Ishikawa (cell line): ENCODE measurements at regions not wholly inside any gene's neighbourhood (a gene's known extent, or its start where the extent isn't known, plus 50 kb on each side); places are given as distances from the start of the nearest gene placed in this dataset.

Experiments used
- CEBPB ChIP-seq: IDR thresholded peaks from 2 replicates; pipeline ENCODE4 v1.6.1; 2012
- CREB1 ChIP-seq: IDR thresholded peaks from 2 replicates; pipeline ENCODE4 v1.6.1; 2012; ENCODE audit warnings: low read depth
- EGR1 ChIP-seq: IDR thresholded peaks from 2 replicates; pipeline ENCODE4 v1.6.1; 2012
- FOXM1 ChIP-seq: IDR thresholded peaks from 2 replicates; pipeline ENCODE4 v1.6.1; 2012; ENCODE audit warnings: low read depth, borderline replicate concordance
- NFIC ChIP-seq: IDR thresholded peaks from 2 replicates; pipeline ENCODE4 v1.6.1; 2012
- RAD21 ChIP-seq: IDR thresholded peaks from 2 replicates; pipeline ENCODE4 v1.6.1; 2012; ENCODE audit warnings: low read depth
- TAF1 ChIP-seq: IDR thresholded peaks from 2 replicates; pipeline ENCODE4 v1.6.1; 2012; ENCODE audit warnings: low read depth, mild to moderate bottlenecking
- TCF12 ChIP-seq: IDR thresholded peaks from 2 replicates; pipeline ENCODE4 v1.6.1; 2012; ENCODE audit warnings: low read depth
- TEAD4 ChIP-seq: IDR thresholded peaks from 2 replicates; pipeline ENCODE4 v1.6.1; 2012
- YY1 ChIP-seq: IDR thresholded peaks from 2 replicates; pipeline ENCODE4 v1.6.1; 2012; ENCODE audit warnings: low read depth
- ZBTB7A ChIP-seq: IDR thresholded peaks from 2 replicates; pipeline ENCODE4 v1.6.1; 2012; ENCODE audit warnings: low read depth
- TF ChIP-seq, protein P1 (sequence below): IDR thresholded peaks from 2 replicates; pipeline ENCODE4 v1.6.1; 2012
- TF ChIP-seq, protein P2 (sequence below): IDR thresholded peaks from 2 replicates; pipeline ENCODE4 v1.6.1; 2012; ENCODE audit warnings: low read depth, mild to moderate bottlenecking
- TF ChIP-seq, protein P3 (sequence below): IDR thresholded peaks from 2 replicates; pipeline ENCODE4 v1.6.1; 2012

DNA sequence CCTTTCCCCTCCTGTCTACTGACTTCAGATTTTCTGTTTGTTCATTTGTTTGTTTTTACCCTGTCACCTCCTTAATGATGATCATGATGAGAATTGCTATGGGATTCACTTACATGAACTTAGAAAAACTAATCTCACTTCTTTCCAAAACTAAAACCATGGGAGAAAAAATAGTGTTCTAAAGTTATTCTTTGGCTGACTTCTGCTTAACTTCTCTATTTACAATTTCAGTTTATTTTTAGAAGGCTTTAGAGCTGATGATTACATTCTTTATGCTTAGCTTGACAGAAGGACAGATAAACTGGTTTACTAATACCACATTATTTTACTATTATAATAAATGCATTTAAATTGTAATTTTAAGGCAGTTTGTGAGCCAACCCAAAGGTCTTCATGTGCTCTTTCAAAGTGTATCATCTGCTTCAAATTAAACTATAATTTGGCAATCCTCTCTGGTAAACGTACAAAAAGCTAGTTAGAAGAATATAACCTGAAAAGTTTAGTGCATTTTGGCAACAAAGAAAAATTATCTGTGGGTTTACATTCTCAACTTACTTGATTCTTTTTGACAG, 676.8 kb upstream of the UBE2E2 start:
- TF ChIP-seq FOXM1 (no peak), TEAD4 (no peak), NFIC (no peak), EGR1 (no peak), ZBTB7A (no peak), YY1 (no peak), CREB1 (no peak), CEBPB (no peak), TCF12 (no peak)
- TF ChIP-seq, protein P1, sequence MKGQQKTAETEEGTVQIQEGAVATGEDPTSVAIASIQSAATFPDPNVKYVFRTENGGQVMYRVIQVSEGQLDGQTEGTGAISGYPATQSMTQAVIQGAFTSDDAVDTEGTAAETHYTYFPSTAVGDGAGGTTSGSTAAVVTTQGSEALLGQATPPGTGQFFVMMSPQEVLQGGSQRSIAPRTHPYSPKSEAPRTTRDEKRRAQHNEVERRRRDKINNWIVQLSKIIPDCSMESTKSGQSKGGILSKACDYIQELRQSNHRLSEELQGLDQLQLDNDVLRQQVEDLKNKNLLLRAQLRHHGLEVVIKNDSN, result no peak

DNA sequence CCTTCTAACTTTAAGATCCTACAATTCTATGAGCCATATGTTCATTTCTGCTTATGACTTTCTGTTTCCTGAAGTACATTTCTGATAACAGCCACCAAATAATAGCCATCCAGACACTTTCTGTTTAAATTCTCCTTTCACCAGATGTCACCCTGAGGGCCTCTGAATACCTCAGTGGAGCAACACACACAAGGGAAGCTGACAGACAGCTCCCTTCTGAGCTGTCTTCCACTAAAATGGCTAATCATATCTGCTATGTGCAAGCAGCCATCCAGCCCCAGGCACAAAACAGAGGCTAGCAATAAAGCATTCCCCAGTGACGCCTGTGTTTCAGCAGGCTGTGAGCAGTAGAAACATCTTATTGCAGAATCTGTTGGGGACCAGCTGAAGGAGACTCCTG, 666.6 kb upstream of the UBE2E2 start:
- TF ChIP-seq, protein P1, result no peak
- TF ChIP-seq FOXM1, result no peak
- no peak for TF ChIP-seq CREB1
- no peak for TF ChIP-seq TCF12
- no peak for TF ChIP-seq ZBTB7A
- TF ChIP-seq TAF1, result no peak
- no peak for TF ChIP-seq RAD21
- TF ChIP-seq NFIC, result no peak
- no peak for TF ChIP-seq CEBPB
- TF ChIP-seq, protein P2, sequence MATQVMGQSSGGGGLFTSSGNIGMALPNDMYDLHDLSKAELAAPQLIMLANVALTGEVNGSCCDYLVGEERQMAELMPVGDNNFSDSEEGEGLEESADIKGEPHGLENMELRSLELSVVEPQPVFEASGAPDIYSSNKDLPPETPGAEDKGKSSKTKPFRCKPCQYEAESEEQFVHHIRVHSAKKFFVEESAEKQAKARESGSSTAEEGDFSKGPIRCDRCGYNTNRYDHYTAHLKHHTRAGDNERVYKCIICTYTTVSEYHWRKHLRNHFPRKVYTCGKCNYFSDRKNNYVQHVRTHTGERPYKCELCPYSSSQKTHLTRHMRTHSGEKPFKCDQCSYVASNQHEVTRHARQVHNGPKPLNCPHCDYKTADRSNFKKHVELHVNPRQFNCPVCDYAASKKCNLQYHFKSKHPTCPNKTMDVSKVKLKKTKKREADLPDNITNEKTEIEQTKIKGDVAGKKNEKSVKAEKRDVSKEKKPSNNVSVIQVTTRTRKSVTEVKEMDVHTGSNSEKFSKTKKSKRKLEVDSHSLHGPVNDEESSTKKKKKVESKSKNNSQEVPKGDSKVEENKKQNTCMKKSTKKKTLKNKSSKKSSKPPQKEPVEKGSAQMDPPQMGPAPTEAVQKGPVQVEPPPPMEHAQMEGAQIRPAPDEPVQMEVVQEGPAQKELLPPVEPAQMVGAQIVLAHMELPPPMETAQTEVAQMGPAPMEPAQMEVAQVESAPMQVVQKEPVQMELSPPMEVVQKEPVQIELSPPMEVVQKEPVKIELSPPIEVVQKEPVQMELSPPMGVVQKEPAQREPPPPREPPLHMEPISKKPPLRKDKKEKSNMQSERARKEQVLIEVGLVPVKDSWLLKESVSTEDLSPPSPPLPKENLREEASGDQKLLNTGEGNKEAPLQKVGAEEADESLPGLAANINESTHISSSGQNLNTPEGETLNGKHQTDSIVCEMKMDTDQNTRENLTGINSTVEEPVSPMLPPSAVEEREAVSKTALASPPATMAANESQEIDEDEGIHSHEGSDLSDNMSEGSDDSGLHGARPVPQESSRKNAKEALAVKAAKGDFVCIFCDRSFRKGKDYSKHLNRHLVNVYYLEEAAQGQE, result no peak

DNA sequence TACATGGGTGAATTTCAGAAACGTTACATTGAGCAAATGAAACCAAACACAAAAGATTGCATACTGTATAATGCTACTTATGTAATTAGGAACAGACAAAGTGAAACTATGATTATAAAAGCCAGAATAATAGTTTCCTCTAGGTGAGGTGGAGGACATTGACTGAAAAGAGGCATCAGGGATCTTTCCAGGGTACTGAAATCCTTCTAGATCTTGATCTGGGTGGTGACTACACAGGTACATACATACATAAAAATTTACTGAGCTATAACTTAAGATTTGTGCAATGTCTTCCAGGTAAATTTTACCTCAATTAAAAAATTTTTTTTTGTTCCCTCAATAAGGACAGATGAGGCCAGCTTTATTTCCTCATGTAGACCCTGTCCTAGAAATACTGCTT, 665.6 kb upstream of the UBE2E2 start:
- TF ChIP-seq CREB1, result no peak
- TF ChIP-seq, protein P2, result peak; percentile 63
- TF ChIP-seq RAD21, result no peak
- TF ChIP-seq NFIC, result no peak

DNA sequence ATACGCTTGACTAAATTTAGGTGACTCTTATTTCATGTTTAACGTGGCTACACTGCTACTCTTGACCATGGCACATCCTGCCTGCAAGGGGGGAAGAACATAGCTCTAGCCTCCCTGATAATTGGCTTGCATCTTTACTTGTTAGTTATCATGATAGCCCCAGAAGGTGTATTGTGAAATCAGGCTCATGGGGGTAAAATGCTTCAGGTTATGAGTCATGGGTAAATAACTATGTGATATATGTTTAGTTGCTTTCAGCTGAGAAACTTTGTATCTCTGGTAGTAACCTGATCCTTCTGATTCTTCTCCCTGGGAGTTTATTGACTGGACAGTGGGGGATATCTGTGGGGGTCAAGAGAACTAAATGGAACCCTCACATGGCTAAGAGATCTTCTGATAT, 660.8 kb upstream of the UBE2E2 start:
- TF ChIP-seq NFIC, result no peak
- no peak for TF ChIP-seq ZBTB7A
- 0 out of 2 replicates have a peak, but pooled peaks have one; percentile 11 for TF ChIP-seq CEBPB

DNA sequence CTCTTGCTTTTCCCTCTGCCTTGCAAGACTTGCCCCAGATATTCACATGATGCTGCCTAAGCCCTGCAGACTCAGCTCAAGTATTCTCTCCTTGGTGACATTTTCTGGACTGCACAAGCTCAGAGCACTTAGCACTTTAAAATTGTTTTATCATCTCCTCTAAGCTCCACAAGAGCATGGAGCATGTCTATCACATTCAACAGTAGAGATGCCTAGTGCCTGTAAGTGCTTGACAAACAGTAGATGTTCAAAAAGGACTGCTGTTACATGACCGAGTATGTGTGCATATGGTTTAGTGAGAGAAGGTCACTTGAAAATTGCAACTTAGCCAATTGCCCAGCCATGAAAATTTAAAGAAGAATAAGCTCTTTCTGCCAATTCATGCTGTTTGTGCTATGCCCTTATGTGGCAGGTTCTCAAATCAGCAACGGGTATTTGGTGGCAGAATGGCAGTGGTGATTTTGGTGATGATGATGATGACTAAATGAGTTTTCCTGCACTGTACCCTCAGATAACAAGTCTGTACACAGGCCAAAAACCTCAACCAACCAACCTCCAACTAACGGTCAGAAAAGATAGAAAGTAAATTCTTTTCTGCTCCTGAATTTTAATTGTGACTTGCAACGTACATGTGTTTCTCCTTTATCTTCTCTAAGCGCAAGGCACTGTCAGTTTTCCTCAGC, 647.2 kb upstream of the UBE2E2 start:
- TF ChIP-seq, protein P1, result no peak
- TF ChIP-seq YY1 (no peak), ZBTB7A (no peak), FOXM1 (no peak), TAF1 (no peak), NFIC (no peak), TEAD4 (no peak), EGR1 (no peak), TCF12 (no peak)
- TF ChIP-seq, protein P2, result no peak
- TF ChIP-seq, protein P3, sequence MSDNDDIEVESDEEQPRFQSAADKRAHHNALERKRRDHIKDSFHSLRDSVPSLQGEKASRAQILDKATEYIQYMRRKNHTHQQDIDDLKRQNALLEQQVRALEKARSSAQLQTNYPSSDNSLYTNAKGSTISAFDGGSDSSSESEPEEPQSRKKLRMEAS, result no peak
